Prostate gland (tissue), 2 donors: ENCODE measurements at regions not wholly inside any gene's neighbourhood (a gene's known extent, or its start where the extent isn't known, plus 50 kb on each side); places are given as distances from the start of the nearest gene placed in this dataset.

Experiments used
- DNase-seq: peaks from one replicate; pipeline ENCODE4 v3.0.0-alpha.2; 2019; ENCODE audit warnings: low spot score
- H3K27ac ChIP-seq, 2 donors: fragments of 200-600 bp; sonication (generic); 2 replicates each; pipeline ENCODE4 v1.5.1; 2017 to 2019
- H3K27me3 ChIP-seq: fragments of 200-600 bp; sonication (generic); replicated peaks from 2 replicates; pipeline ENCODE4 v1.5.1; 2019; ENCODE audit not compliant: insufficient read depth
- H3K36me3 ChIP-seq, 2 donors: fragments of 200-600 bp; sonication (generic); 1 replicate in 1 of 2; 2 replicates in 1 of 2; pipeline versions ENCODE4 v1.5.1 to v1.8.1; 2017 to 2019
- H3K4me1 ChIP-seq: fragments of 200-600 bp; sonication (generic); replicated peaks from 2 replicates; pipeline ENCODE4 v1.5.1; 2019
- H3K4me3 ChIP-seq, 2 donors: fragments of 200-600 bp; sonication (generic); 2 replicates each; pipeline ENCODE4 v1.5.1; 2017 to 2019
- H3K9me3 ChIP-seq: fragments of 200-600 bp; sonication (generic); 2 replicates; pipeline ENCODE4 v1.5.1; 2017
- POLR2A ChIP-seq: fragments of 450-650 bp; IDR thresholded peaks from one replicate; pipeline ENCODE4 v1.6.1; 2016; ENCODE audit warnings: antibody characterized with exemption, mild to moderate bottlenecking
- POLR2AphosphoS5 ChIP-seq: sonication (generic); formaldehyde crosslinking; IDR thresholded peaks from one replicate; pipeline ENCODE4 v1.6.1; 2017; ENCODE audit warnings: antibody characterized with exemption
- WGBS: methylation state at CpG from one replicate; pipeline ENCODE4 v1.1.5; 2018; 5-methylcytosine and 5-hydroxymethylcytosine counted together
- intact Hi-C: fragments of 100-400 bp; cut with DNase I; formaldehyde crosslinking; loops from one replicate; pipeline ENCODE4 v1.14.2; 2022
- TF ChIP-seq, protein P1 (sequence below), 4 experiments: fragments of 200-600 bp in 2 of 4; fragments of 450-650 bp in 2 of 4; sonication (generic) in 2 of 4; IDR thresholded peaks; 1 replicate in 3 of 4; 2 replicates in 1 of 4; pipeline ENCODE4 v1.5.1; 2016 to 2019; ENCODE audit warnings: antibody characterized with exemption in 4 of 4, mild to moderate bottlenecking in 2 of 4, moderate library complexity in 2 of 4

DNA sequence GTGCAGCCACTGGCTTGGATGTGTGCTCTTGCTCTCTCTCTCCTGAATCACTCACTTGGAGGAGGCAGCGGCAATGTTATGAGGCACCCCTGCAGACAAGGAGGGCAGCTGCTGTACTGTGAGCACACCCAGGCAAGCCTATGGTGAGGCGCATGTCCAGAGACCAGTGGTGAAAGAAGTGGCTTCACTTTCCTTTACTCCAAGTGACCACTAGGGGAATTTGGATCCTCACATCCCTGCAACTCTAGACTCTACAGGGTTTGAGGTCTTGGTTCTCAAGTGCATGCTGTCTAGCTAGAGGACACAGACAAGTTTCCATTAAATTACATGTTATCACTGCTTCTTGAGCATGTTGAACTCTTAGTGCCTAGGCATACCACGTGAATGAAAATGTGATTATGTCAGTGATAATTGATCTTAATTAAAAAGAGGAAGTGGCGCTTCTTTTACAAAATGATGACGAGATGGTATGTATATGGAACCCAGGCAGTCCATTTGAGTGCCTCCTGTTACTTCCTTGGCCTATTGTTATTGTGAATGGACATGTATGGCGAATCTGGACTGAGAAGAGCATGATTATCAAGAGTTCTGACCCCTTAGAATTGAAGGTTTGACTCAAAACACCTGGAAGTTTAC lies 181.0 kb upstream of the CDH2 start:
- DNase-seq, result no peak
- Histone ChIP-seq H3K4me3 (no peak overlapping the region), H3K27ac (no peak overlapping the region), H3K27me3 (no peaks in the 10 kb centered on the region), H3K36me3 (no peaks in the 10 kb centered on the region), H3K4me1 (no peaks in the 10 kb centered on the region), H3K9me3 (no peaks in the 10 kb centered on the region)
- TF ChIP-seq, protein P1, sequence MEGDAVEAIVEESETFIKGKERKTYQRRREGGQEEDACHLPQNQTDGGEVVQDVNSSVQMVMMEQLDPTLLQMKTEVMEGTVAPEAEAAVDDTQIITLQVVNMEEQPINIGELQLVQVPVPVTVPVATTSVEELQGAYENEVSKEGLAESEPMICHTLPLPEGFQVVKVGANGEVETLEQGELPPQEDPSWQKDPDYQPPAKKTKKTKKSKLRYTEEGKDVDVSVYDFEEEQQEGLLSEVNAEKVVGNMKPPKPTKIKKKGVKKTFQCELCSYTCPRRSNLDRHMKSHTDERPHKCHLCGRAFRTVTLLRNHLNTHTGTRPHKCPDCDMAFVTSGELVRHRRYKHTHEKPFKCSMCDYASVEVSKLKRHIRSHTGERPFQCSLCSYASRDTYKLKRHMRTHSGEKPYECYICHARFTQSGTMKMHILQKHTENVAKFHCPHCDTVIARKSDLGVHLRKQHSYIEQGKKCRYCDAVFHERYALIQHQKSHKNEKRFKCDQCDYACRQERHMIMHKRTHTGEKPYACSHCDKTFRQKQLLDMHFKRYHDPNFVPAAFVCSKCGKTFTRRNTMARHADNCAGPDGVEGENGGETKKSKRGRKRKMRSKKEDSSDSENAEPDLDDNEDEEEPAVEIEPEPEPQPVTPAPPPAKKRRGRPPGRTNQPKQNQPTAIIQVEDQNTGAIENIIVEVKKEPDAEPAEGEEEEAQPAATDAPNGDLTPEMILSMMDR (IDR thresholded peaks at IDR 0.05), result peak in 1 of 4 experiments; percentile 19
- TF ChIP-seq POLR2AphosphoS5 (no peak), POLR2A (no peak)
- WGBS, result 81% methylated on average over 6 of the region's 6 CpGs
- intact Hi-C loops, result no loop called here

DNA sequence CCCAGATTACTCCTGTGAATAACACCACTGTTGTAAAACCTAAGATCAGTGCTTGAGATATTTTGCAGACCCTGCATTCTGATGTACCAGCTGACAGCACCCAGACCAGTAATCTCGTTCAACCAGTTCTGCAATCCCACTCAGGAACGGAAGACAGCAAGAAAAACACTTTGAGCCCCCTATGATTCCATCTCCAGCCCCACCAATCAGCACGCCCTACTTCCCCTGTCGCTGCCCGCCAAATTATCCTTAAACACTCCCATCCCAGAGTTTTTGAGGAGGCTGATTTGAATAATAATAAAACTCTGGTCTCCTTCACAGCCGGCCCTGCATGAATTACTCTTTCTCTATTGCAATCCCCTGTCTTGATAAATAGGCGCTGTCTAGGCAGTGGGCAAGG lies 173.9 kb upstream of the CDH2 start:
- no peak overlapping the region for H3K4me3 ChIP-seq
- no peaks in the 10 kb centered on the region for H3K9me3 ChIP-seq
- H3K4me1 ChIP-seq, result no peaks in the 10 kb centered on the region
- TF ChIP-seq POLR2AphosphoS5 (no peak), POLR2A (no peak)
- TF ChIP-seq, protein P1 (IDR thresholded peaks at IDR 0.05), result no peak
- H3K27me3 ChIP-seq, result no peaks in the 10 kb centered on the region
- no peak for DNase-seq
- no peak overlapping the region for H3K27ac ChIP-seq
- intact Hi-C loops, result no loop called here
- 66% methylated on average over 7 of the region's 7 CpGs for WGBS
- H3K36me3 ChIP-seq, result no peaks in the 10 kb centered on the region

DNA sequence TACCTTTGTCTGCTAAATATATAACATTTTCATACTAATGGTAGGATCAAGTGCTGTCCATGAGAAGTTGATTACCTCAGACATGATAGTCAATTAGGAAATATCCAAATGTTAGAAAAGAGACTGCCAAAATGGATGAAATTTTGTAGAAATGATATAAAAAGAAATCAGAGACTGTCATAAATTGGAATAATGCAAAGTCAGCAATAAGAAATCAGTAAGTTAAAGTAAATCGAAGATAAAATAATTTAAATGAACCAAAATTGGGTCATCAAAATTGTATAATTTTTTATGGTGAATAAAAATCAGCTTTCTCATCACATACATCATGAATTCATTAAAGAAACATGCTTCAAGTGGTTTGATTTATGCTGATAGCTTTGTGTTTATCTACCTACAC lies 165.3 kb upstream of the CDH2 start:
- Histone ChIP-seq H3K9me3 (no peaks in the 10 kb centered on the region), H3K36me3 (no peaks in the 10 kb centered on the region), H3K4me3 (no peak overlapping the region), H3K27me3 (no peaks in the 10 kb centered on the region), H3K4me1 (no peaks in the 10 kb centered on the region), H3K27ac (no peak overlapping the region)
- intact Hi-C loops, result no loop called here
- no peak for TF ChIP-seq POLR2A
- no peak for TF ChIP-seq POLR2AphosphoS5
- TF ChIP-seq, protein P1 (IDR thresholded peaks at IDR 0.05), result no peak
- DNase-seq, result no peak
- WGBS, result 86% methylated on average over 1 of the region's 1 CpG

DNA sequence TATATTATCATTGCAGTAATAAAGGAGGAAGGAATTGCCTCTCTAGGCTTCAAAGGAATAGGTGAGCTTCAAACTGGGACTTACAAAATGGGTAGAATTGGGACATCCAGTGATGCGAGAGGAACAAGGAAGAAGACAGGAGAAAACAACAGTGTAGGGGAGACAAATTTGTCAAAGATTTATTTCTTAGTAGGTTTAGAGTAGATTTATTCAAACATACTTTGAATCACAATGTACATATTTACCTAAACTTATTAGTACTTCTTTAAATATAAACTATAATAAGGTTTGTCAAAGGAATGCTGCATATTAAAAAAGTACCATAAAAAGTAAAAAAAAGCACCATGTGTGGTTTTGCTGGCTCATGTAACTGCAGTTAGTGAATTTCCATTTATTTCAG lies 161.4 kb upstream of the CDH2 start:
- Histone ChIP-seq H3K4me1 (no peaks in the 10 kb centered on the region), H3K27me3 (no peaks in the 10 kb centered on the region), H3K27ac (no peak overlapping the region), H3K4me3 (no peak overlapping the region), H3K9me3 (no peaks in the 10 kb centered on the region), H3K36me3 (no peaks in the 10 kb centered on the region)
- TF ChIP-seq POLR2A (no peak), POLR2AphosphoS5 (no peak)
- TF ChIP-seq, protein P1 (IDR thresholded peaks at IDR 0.05), result no peak
- 62% methylated on average over 1 of the region's 1 CpG for WGBS
- intact Hi-C loops, result no loop called here
- DNase-seq, result no peak

DNA sequence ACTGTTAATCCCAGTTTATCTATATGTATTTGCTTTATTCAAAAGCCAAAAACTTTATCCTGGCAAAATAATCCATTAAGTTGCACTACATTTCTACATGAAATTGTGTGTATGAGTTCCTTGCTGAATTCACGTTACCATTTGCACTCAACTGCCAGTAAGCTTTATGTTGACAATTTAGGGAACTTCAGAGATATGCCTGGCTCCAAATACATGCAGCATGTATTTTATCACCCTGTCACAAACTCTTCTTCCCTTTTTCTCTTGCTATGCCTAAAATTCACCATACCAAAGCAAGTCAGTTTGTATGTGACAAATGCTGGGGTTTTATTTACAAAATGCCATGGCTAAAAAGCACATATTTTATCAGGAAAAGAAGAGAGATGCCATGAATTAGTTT lies 157.6 kb upstream of the CDH2 start:
- DNase-seq, result no peak
- WGBS, result 67% methylated on average over 1 of the region's 1 CpG
- H3K9me3 ChIP-seq, result no peaks in the 10 kb centered on the region
- TF ChIP-seq POLR2A (no peak), POLR2AphosphoS5 (no peak)
- TF ChIP-seq, protein P1 (IDR thresholded peaks at IDR 0.05), result no peak
- no peaks in the 10 kb centered on the region for H3K4me1 ChIP-seq
- no peaks in the 10 kb centered on the region for H3K36me3 ChIP-seq
- no peak overlapping the region for H3K4me3 ChIP-seq
- no peaks in the 10 kb centered on the region for H3K27me3 ChIP-seq
- H3K27ac ChIP-seq, result no peak overlapping the region
- intact Hi-C loops, result no loop called here
